H9 (cell line): ENCODE measurements at regions not wholly inside any gene's neighbourhood (a gene's known extent, or its start where the extent isn't known, plus 50 kb on each side); places are given as distances from the start of the nearest gene placed in this dataset.

Experiments used
- DNase-seq: peaks from one replicate; pipeline ENCODE4 v3.0.0-alpha.2; 2017
- H2AFZ ChIP-seq: one replicate; pipeline ENCODE4 v1.6.1; 2013; ENCODE audit warnings: mild to moderate bottlenecking, low read length, control low read depth, moderate library complexity
- H2AK5ac ChIP-seq: 2 replicates; pipeline ENCODE4 v1.6.1; 2013; ENCODE audit warnings: low read length, control low read depth, mixed read lengths; ENCODE audit not compliant: insufficient read length
- H2BK120ac ChIP-seq: one replicate; pipeline ENCODE4 v1.6.1; 2013; ENCODE audit warnings: low read depth, mild to moderate bottlenecking, low read length, control low read depth, inconsistent platforms; ENCODE audit not compliant: poor library complexity, severe bottlenecking
- H2BK12ac ChIP-seq: 2 replicates; pipeline ENCODE4 v1.6.1; 2013; ENCODE audit warnings: low read length, control low read depth, mixed read lengths, low read depth; ENCODE audit not compliant: insufficient read length
- H2BK15ac ChIP-seq: 2 replicates; pipeline ENCODE4 v1.6.1; 2013; ENCODE audit warnings: low read depth, low read length, control low read depth
- H2BK20ac ChIP-seq: one replicate; pipeline ENCODE4 v1.6.1; 2013; ENCODE audit warnings: low read depth, mild to moderate bottlenecking, low read length, control low read depth, inconsistent platforms; ENCODE audit not compliant: poor library complexity, severe bottlenecking
- H2BK5ac ChIP-seq: 2 replicates; pipeline ENCODE4 v1.6.1; 2013; ENCODE audit warnings: low read length, control low read depth, mixed read lengths; ENCODE audit not compliant: insufficient read length
- H3K14ac ChIP-seq: 2 replicates; pipeline ENCODE4 v1.6.1; 2013; ENCODE audit warnings: low read length, control low read depth; ENCODE audit not compliant: insufficient read depth
- H3K18ac ChIP-seq: 2 replicates; pipeline ENCODE4 v1.6.1; 2013; ENCODE audit warnings: low read depth, mild to moderate bottlenecking, mixed read lengths, low read length, control low read depth; ENCODE audit not compliant: insufficient read length
- H3K23ac ChIP-seq: 2 replicates; pipeline ENCODE4 v1.6.1; 2013; ENCODE audit warnings: low read length, control low read depth, mixed read lengths, low read depth; ENCODE audit not compliant: insufficient read length
- H3K23me2 ChIP-seq: 2 replicates; pipeline ENCODE4 v1.6.1; 2013; ENCODE audit warnings: low read depth, mild to moderate bottlenecking, mixed read lengths, low read length, control low read depth; ENCODE audit not compliant: insufficient read length, poor library complexity, severe bottlenecking
- H3K27ac ChIP-seq: 2 replicates; pipeline ENCODE4 v1.5.1; 2013; ENCODE audit warnings: low read length, control low read depth, mixed read lengths, low read depth; ENCODE audit not compliant: insufficient read length
- H3K27me3 ChIP-seq: 2 replicates; pipeline ENCODE4 v1.6.1; 2013; ENCODE audit warnings: low read length, control low read depth, inconsistent platforms; ENCODE audit not compliant: insufficient read depth
- H3K4ac ChIP-seq: 2 replicates; pipeline ENCODE4 v1.6.1; 2013; ENCODE audit warnings: low read depth, mild to moderate bottlenecking, control low read depth, inconsistent platforms, low read length, moderate library complexity
- H3K4me1 ChIP-seq: 2 replicates; pipeline ENCODE4 v1.6.1; 2013; ENCODE audit warnings: low read length, control low read depth, inconsistent platforms; ENCODE audit not compliant: insufficient read depth
- H3K4me2 ChIP-seq: 2 replicates; pipeline ENCODE4 v1.6.1; 2013; ENCODE audit warnings: low read length, control low read depth, mixed read lengths; ENCODE audit not compliant: insufficient read length, insufficient read depth
- H3K56ac ChIP-seq: 2 replicates; pipeline ENCODE4 v1.6.1; 2013; ENCODE audit warnings: low read depth, mild to moderate bottlenecking, mixed read lengths, low read length, control low read depth; ENCODE audit not compliant: insufficient read length
- H3K79me1 ChIP-seq: 2 replicates; pipeline ENCODE4 v1.6.1; 2013; ENCODE audit warnings: low read depth, mild to moderate bottlenecking, moderate library complexity, low read length, control low read depth, inconsistent platforms; ENCODE audit not compliant: insufficient read depth, poor library complexity, severe bottlenecking
- H3K79me2 ChIP-seq: 2 replicates; pipeline ENCODE4 v1.6.1; 2013; ENCODE audit warnings: low read length, control low read depth, inconsistent platforms; ENCODE audit not compliant: insufficient read depth
- H3K9ac ChIP-seq: 2 replicates; pipeline ENCODE4 v1.6.1; 2013; ENCODE audit warnings: low read length, control low read depth, mixed read lengths; ENCODE audit not compliant: insufficient read length; ENCODE audit errors: extremely low read depth
- H3K9me3 ChIP-seq: one replicate; pipeline ENCODE4 v1.6.1; 2013; ENCODE audit warnings: low read depth, low read length, inconsistent platforms; ENCODE audit not compliant: control insufficient read depth
- H3T11ph ChIP-seq: one replicate; pipeline ENCODE4 v1.6.1; 2013; ENCODE audit warnings: mild to moderate bottlenecking, low read length, control low read depth, inconsistent platforms
- H4K20me1 ChIP-seq: one replicate; pipeline ENCODE4 v1.6.1; 2013; ENCODE audit not compliant: control insufficient read depth, insufficient read length, insufficient read depth
- H4K5ac ChIP-seq: 2 replicates; pipeline ENCODE4 v1.6.1; 2013; ENCODE audit warnings: low read depth, mild to moderate bottlenecking, mixed read lengths, low read length, control low read depth; ENCODE audit not compliant: insufficient read length
- H4K8ac ChIP-seq: replicated peaks from 2 replicates; pipeline ENCODE4 v1.6.1; 2013; ENCODE audit warnings: low read length, control low read depth, mixed read lengths, low read depth; ENCODE audit not compliant: insufficient read length
- H4K91ac ChIP-seq: 2 replicates; pipeline ENCODE4 v1.6.1; 2013; ENCODE audit warnings: low read depth, mild to moderate bottlenecking, moderate library complexity, mixed read lengths, low read length, control low read depth; ENCODE audit not compliant: insufficient read length
- H3K27ac Mint-ChIP-seq, 3 experiments: 2 replicates in 2 of 3; 3 replicates in 1 of 3; pipeline ENCODE4 v1.8.0; 2020 to 2021; ENCODE audit warnings: mixed read lengths in 3 of 3, mild to moderate bottlenecking in 1 of 3, moderate library complexity in 1 of 3
- H3K27me3 Mint-ChIP-seq: 2 replicates; pipeline ENCODE4 v1.8.0; 2021; ENCODE audit warnings: low read depth, mild to moderate bottlenecking, moderate library complexity, mixed read lengths
- H3K36me3 Mint-ChIP-seq, 3 experiments: 2 replicates in 2 of 3; 3 replicates in 1 of 3; pipeline ENCODE4 v1.8.0; 2020 to 2021; ENCODE audit warnings: low read depth in 3 of 3, mixed read lengths in 3 of 3; ENCODE audit not compliant: insufficient read depth in 1 of 3
- H3K4me1 Mint-ChIP-seq, 2 experiments: 2 replicates each; pipeline ENCODE4 v1.8.0; 2020; ENCODE audit warnings: mixed read lengths in 2 of 2
- H3K4me3 Mint-ChIP-seq, 2 experiments: 2 replicates in 1 of 2; 3 replicates in 1 of 2; pipeline ENCODE4 v1.8.0; 2020 to 2021; ENCODE audit warnings: mild to moderate bottlenecking in 2 of 2, mixed read lengths in 2 of 2, moderate library complexity in 1 of 2
- H3K9me3 Mint-ChIP-seq, 2 experiments: 2 replicates in 1 of 2; 3 replicates in 1 of 2; pipeline ENCODE4 v1.8.0; 2020; ENCODE audit warnings: mild to moderate bottlenecking in 2 of 2, mixed read lengths in 2 of 2, moderate library complexity in 1 of 2
- WGBS: extraction: QIAGEN DNeasy Blood & Tissue Kit; methylation state at CpG from one replicate; pipeline ENCODE4 v1.1.7; 2013; ENCODE audit warnings: missing lambda C conversion rate, low lambda C conversion rate, mixed read lengths; ENCODE audit not compliant: insufficient read length; ENCODE audit errors: extremely low coverage; 5-methylcytosine and 5-hydroxymethylcytosine counted together
- TF ChIP-seq, protein P1 (sequence below): fragments of 200-600 bp; sonication (generic); conservative IDR thresholded peaks from 3 replicates; pipeline ENCODE4 v1.8.0; 2021; ENCODE audit warnings: antibody characterized with exemption, mild to moderate bottlenecking

DNA sequence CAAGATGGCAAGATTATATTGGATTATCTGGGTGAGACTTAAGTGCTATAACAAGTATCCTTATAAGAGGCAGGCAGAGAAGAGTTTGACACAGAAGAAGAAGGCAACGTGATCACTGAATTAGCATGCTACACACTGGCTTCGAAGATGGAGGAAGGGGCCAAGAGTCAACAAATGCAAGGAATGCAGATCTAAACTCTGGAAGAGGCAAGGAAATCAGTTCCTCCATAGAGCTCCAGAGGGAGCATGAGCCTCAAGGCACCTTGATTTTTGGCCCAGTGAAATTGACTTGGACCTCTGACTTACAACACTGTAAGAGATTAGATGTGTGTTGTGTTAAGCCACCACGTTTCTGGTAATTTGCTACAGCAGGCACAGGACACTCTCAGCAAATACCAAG is 536.4 kb upstream of the SEL1L start:
- peaks cover 5% of the 10 kb centered on the region for H3K27me3 Mint-ChIP-seq
- H3K27me3 ChIP-seq, result no peaks in the 10 kb centered on the region
- no peaks in the 10 kb centered on the region for H3K79me2 ChIP-seq
- no peak for DNase-seq
- H4K8ac ChIP-seq, result no peak overlapping the region
- H3K36me3 Mint-ChIP-seq, result peaks cover 0 to 11% (median 2%) of the 10 kb centered on the region in 3 experiments
- no peak overlapping the region for H3K18ac ChIP-seq
- no peak overlapping the region for H3K23ac ChIP-seq
- peaks cover 11 to 14% of the 10 kb centered on the region in 2 experiments for H3K4me1 Mint-ChIP-seq
- H3K9me3 Mint-ChIP-seq, result peaks cover 6 to 8% of the 10 kb centered on the region in 2 experiments; a peak in 4 of 5 replicates
- H3K79me1 ChIP-seq, result no peaks in the 10 kb centered on the region
- H2BK120ac ChIP-seq, result no peak overlapping the region
- no peaks in the 10 kb centered on the region for H3K4me1 ChIP-seq
- H4K5ac ChIP-seq, result no peak overlapping the region
- no peaks in the 10 kb centered on the region for H3K9me3 ChIP-seq
- no peak overlapping the region for H2BK20ac ChIP-seq
- H3K27ac ChIP-seq, result no peak overlapping the region
- no peak overlapping the region for H3K9ac ChIP-seq
- H3K4ac ChIP-seq, result no peak overlapping the region
- no peak overlapping the region for H3K4me2 ChIP-seq
- no peak overlapping the region for H3K27ac Mint-ChIP-seq
- no peak overlapping the region for H3K4me3 Mint-ChIP-seq
- no peak overlapping the region for H3K14ac ChIP-seq
- no peaks in the 10 kb centered on the region for H3K23me2 ChIP-seq
- TF ChIP-seq, protein P1, sequence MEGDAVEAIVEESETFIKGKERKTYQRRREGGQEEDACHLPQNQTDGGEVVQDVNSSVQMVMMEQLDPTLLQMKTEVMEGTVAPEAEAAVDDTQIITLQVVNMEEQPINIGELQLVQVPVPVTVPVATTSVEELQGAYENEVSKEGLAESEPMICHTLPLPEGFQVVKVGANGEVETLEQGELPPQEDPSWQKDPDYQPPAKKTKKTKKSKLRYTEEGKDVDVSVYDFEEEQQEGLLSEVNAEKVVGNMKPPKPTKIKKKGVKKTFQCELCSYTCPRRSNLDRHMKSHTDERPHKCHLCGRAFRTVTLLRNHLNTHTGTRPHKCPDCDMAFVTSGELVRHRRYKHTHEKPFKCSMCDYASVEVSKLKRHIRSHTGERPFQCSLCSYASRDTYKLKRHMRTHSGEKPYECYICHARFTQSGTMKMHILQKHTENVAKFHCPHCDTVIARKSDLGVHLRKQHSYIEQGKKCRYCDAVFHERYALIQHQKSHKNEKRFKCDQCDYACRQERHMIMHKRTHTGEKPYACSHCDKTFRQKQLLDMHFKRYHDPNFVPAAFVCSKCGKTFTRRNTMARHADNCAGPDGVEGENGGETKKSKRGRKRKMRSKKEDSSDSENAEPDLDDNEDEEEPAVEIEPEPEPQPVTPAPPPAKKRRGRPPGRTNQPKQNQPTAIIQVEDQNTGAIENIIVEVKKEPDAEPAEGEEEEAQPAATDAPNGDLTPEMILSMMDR, result peak; percentile 32; the same call in 1 of the 3 replicates
- H2BK12ac ChIP-seq, result no peak overlapping the region
- H2BK5ac ChIP-seq, result no peak overlapping the region
- WGBS, result no CpG with 5 or more reads among the region's 3 CpGs
- H4K20me1 ChIP-seq, result no peaks in the 10 kb centered on the region
- H3K56ac ChIP-seq, result no peak overlapping the region
- H3T11ph ChIP-seq, result no peak overlapping the region
- H2AK5ac ChIP-seq, result no peak overlapping the region
- H4K91ac ChIP-seq, result no peak overlapping the region
- H2AFZ ChIP-seq, result no peak overlapping the region
- H2BK15ac ChIP-seq, result no peak overlapping the region
